Gastrocnemius medialis (tissue), 4 donors: ENCODE measurements at regions not wholly inside any gene's neighbourhood (a gene's known extent, or its start where the extent isn't known, plus 50 kb on each side); places are given as distances from the start of the nearest gene placed in this dataset.

Experiments used
- ATAC-seq, 2 donors: fragments of 150-250 bp; one replicate each; pipeline ENCODE4 v1.9.1; 2016
- DNase-seq, 2 donors: peaks; one replicate each; pipeline ENCODE4 v3.0.0-alpha.2; 2019
- H3K27ac ChIP-seq, 4 donors: fragments of 200-600 bp; sonication (generic); 1 replicate in 1 of 4; 2 replicates in 3 of 4; pipeline ENCODE4 v1.5.1; 2016 to 2018; ENCODE audit warnings: mild to moderate bottlenecking in 2 of 4, moderate library complexity in 1 of 4
- H3K27me3 ChIP-seq, 3 donors: fragments of 200-600 bp; sonication (generic) in 2 of 3; 1 replicate in 1 of 3; 2 replicates in 2 of 3; pipeline versions ENCODE4 v1.5.1 to v1.6.0; 2016 to 2019; ENCODE audit warnings: mild to moderate bottlenecking in 1 of 3, moderate library complexity in 1 of 3
- H3K36me3 ChIP-seq, 2 donors: fragments of 200-600 bp; sonication (generic) in 1 of 2; one replicate each; pipeline ENCODE4 v1.5.1; 2017 to 2018
- H3K4me1 ChIP-seq, 2 donors: fragments of 200-600 bp; sonication (generic) in 1 of 2; one replicate each; pipeline ENCODE4 v1.5.1; 2016 to 2017; ENCODE audit warnings: mild to moderate bottlenecking in 2 of 2
- H3K4me3 ChIP-seq, 4 donors: fragments of 200-600 bp; sonication (generic) in 3 of 4; 1 replicate in 1 of 4; 2 replicates in 3 of 4; pipeline ENCODE4 v1.5.1; 2016 to 2019; ENCODE audit warnings: mild to moderate bottlenecking in 2 of 4
- H3K9me3 ChIP-seq, 3 donors: fragments of 200-600 bp; sonication (generic) in 2 of 3; 1 replicate in 1 of 3; 2 replicates in 2 of 3; pipeline ENCODE4 v1.5.1; 2016 to 2019
- POLR2A ChIP-seq, 2 donors: fragments of 450-650 bp; IDR thresholded peaks; one replicate each; pipeline ENCODE4 v1.6.1; 2017; ENCODE audit warnings: antibody characterized with exemption in 2 of 2, mild to moderate bottlenecking in 2 of 2, moderate library complexity in 2 of 2
- in situ Hi-C, 4 donors: fragments of 200-750 bp; cut with MboI; loops; one replicate each; pipeline versions ENCODE4 v1.15.0 to v1.8.0; 2017; ENCODE audit warnings: low sequenced_read_pairs in 4 of 4
- intact Hi-C: fragments of 100-400 bp; cut with DNase I; formaldehyde crosslinking; loops from one replicate; pipeline ENCODE4 v1.15.1; 2023; ENCODE audit warnings: low total_unique reads
- TF ChIP-seq, protein P1 (sequence below), 5 experiments: fragments of 450-650 bp in 3 of 5; fragments of 200-600 bp in 2 of 5; sonication (generic) in 2 of 5; IDR thresholded peaks in 4 of 5; conservative IDR thresholded peaks in 1 of 5; 1 replicate in 4 of 5; 2 replicates in 1 of 5; pipeline ENCODE4 v1.5.1; 2016 to 2019; ENCODE audit warnings: antibody characterized with exemption in 5 of 5, mild to moderate bottlenecking in 3 of 5, moderate library complexity in 3 of 5

- in situ Hi-C loops: no loop called here
- DNase-seq: no peak
- intact Hi-C loops: no loop called here
- Histone ChIP-seq H3K9me3 (no peaks in the 10 kb centered on the region), H3K4me3 (no peak overlapping the region), H3K27ac (no peak overlapping the region), H3K36me3 (no peaks in the 10 kb centered on the region), H3K27me3 (no peaks in the 10 kb centered on the region), H3K4me1 (peaks cover 4 to 13% of the 10 kb centered on the region in 2 donors)
- TF ChIP-seq POLR2A (IDR thresholded peaks at IDR 0.05): no peak
- TF ChIP-seq, protein P1, sequence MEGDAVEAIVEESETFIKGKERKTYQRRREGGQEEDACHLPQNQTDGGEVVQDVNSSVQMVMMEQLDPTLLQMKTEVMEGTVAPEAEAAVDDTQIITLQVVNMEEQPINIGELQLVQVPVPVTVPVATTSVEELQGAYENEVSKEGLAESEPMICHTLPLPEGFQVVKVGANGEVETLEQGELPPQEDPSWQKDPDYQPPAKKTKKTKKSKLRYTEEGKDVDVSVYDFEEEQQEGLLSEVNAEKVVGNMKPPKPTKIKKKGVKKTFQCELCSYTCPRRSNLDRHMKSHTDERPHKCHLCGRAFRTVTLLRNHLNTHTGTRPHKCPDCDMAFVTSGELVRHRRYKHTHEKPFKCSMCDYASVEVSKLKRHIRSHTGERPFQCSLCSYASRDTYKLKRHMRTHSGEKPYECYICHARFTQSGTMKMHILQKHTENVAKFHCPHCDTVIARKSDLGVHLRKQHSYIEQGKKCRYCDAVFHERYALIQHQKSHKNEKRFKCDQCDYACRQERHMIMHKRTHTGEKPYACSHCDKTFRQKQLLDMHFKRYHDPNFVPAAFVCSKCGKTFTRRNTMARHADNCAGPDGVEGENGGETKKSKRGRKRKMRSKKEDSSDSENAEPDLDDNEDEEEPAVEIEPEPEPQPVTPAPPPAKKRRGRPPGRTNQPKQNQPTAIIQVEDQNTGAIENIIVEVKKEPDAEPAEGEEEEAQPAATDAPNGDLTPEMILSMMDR (IDR thresholded peaks at IDR 0.05 in 4 of 5, conservative IDR thresholded peaks at IDR 0.05 in 1 of 5): no peak
- no peak for ATAC-seq
Observed at GRCh38 chr1:235013512-235013911, 115.1 kb downstream of the TOMM20 start.

GRCh38 chr1:235012436-235013210, 116.0 kb downstream of the TOMM20 start:
- peak overlapping the region in 3 of 4 donors; percentile 47 to 55 (median 50) for H3K27ac ChIP-seq
- H3K9me3 ChIP-seq: no peaks in the 10 kb centered on the region
- ATAC-seq (peak in 1 of 2 donors; percentile 8), DNase-seq (no peak)
- intact Hi-C loops: no loop called here
- in situ Hi-C loops: no loop called here
- no peak overlapping the region for H3K4me3 ChIP-seq
- no peaks in the 10 kb centered on the region for H3K36me3 ChIP-seq
- H3K27me3 ChIP-seq: no peaks in the 10 kb centered on the region
- no peak for TF ChIP-seq POLR2A (IDR thresholded peaks at IDR 0.05)
- TF ChIP-seq, protein P1 (IDR thresholded peaks at IDR 0.05 in 4 of 5, conservative IDR thresholded peaks at IDR 0.05 in 1 of 5): no peak
- peaks cover 0 to 13% of the 10 kb centered on the region in 2 donors for H3K4me1 ChIP-seq

DNA sequence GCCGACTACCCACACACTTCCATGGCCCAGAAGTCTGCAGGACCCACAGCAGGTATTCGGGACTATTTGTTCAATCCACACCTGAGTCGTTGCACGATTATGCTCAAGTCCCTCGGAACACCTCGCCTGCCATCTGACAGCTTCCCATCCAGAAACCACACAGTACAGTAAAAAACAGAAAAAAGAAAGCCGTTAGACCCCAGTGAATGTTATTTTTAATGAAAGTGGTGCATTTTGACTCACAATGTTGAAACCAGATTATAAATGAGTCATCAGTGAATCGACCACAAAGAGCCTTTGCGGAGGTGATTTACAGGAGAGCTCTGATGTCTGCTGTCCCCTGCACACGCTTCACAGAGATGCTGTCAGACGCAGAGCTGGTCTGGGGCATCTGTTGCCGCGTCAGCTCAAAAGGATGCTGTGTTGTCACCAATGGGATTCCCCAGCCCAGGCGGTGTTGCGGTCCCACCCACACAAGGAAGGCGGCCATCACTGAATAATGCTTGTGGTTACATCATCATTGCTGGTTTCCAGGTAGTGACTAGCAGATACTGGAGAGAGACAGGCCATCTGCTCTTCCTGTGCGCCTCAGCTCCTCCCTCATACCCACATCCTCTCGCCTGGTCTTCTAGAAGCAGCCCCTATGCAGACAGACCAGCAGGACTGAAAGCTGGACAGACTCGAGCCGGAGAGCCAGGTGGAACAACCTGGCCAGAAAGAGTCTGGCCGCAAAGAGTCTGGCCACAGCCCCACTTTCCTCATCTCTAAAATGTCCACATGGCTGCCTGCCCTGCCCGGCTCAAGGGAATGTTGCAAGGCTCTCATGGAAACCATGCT, 116.8 kb downstream of the TOMM20 start:
- Histone ChIP-seq H3K4me1 (peaks cover 0 to 13% of the 10 kb centered on the region in 2 donors), H3K9me3 (no peaks in the 10 kb centered on the region), H3K27me3 (no peaks in the 10 kb centered on the region), H3K27ac (peak overlapping the region in 3 of 4 donors; percentile 47 to 55 (median 50)), H3K4me3 (no peak overlapping the region), H3K36me3 (no peaks in the 10 kb centered on the region)
- intact Hi-C loops: no loop called here
- DNase-seq (peak in 1 of 2 donors; percentile 65), ATAC-seq (peak in 1 of 2 donors; percentile 66)
- no peak for TF ChIP-seq POLR2A (IDR thresholded peaks at IDR 0.05)
- TF ChIP-seq, protein P1 (IDR thresholded peaks at IDR 0.05 in 4 of 5, conservative IDR thresholded peaks at IDR 0.05 in 1 of 5): no peak
- in situ Hi-C loops: no loop called here

DNA sequence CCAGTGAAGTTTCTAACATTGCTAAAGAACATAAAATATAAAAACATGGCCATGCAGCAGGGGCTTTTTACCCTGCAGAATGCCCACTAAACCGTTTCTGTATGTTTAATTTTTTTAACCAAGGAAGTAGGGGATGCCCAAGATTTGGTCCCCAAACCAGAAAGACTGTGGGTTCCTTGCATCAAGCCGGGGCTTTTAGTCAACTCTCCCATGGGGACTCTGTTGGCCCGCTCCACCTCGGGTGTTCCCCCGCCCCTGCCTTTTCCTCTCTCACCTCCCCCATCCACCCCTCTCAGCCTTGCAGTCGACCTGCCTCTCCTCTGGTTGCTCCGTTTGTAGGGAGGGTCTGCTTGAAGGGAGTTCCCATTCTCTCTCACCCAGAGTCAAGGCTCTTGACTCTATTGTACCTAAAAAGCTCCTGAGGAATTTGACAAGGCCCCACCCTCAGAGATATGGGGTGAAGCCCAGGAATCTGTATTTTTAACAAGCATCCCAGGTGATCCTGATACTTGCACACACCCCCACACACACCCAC, 117.5 kb downstream of the TOMM20 start:
- H3K36me3 ChIP-seq: no peaks in the 10 kb centered on the region
- intact Hi-C loops (no loop called here), in situ Hi-C loops (no loop called here)
- H3K27ac ChIP-seq: peak overlapping the region in 1 of 4 donors; percentile 50
- DNase-seq (no peak), ATAC-seq (no peak)
- peaks cover 0 to 13% of the 10 kb centered on the region in 2 donors for H3K4me1 ChIP-seq
- H3K9me3 ChIP-seq: no peaks in the 10 kb centered on the region
- no peak for TF ChIP-seq POLR2A (IDR thresholded peaks at IDR 0.05)
- TF ChIP-seq, protein P1 (IDR thresholded peaks at IDR 0.05 in 4 of 5, conservative IDR thresholded peaks at IDR 0.05 in 1 of 5): no peak
- H3K27me3 ChIP-seq: no peaks in the 10 kb centered on the region
- no peak overlapping the region for H3K4me3 ChIP-seq
